Left ventricle myocardium inferior (tissue), 1 donor: ENCODE measurements at regions not wholly inside any gene's neighbourhood (a gene's known extent, or its start where the extent isn't known, plus 50 kb on each side); places are given as distances from the start of the nearest gene placed in this dataset.

Experiments
- DNase-seq: peaks from one replicate; pipeline ENCODE4 v3.0.0-alpha.2; 2020
- H3K27ac ChIP-seq: fragments of 200-600 bp; replicated peaks from 2 replicates; pipeline ENCODE4 v1.8.0; 2021
- H3K27me3 ChIP-seq: fragments of 200-600 bp; 2 replicates; pipeline ENCODE4 v1.8.0; 2021; ENCODE audit warnings: low read depth
- H3K36me3 ChIP-seq: fragments of 200-600 bp; 2 replicates; pipeline ENCODE4 v1.8.0; 2021
- H3K4me1 ChIP-seq: fragments of 200-600 bp; 2 replicates; pipeline ENCODE4 v1.8.0; 2021
- H3K4me3 ChIP-seq: fragments of 200-600 bp; 2 replicates; pipeline ENCODE4 v1.8.0; 2021; ENCODE audit warnings: mild to moderate bottlenecking, moderate library complexity
- H3K9me3 ChIP-seq: fragments of 200-600 bp; replicated peaks from 2 replicates; pipeline ENCODE4 v1.8.0; 2021
- CTCF ChIP-seq: fragments of 200-600 bp; IDR thresholded peaks from 2 replicates; pipeline ENCODE4 v1.8.0; 2021; ENCODE audit warnings: antibody characterized with exemption, mild to moderate bottlenecking, borderline replicate concordance
- intact Hi-C: fragments of 100-400 bp; cut with micrococcal nuclease; formaldehyde crosslinking; loops from one replicate; pipeline ENCODE4 v1.11.0; 2022
- donor health status: DM: no; HTN: yes; CAD: no; lungs with severe emphysema.

GRCh38 chr13:52949742-52950141, 78.9 kb upstream of the OLFM4 start:
- Histone ChIP-seq H3K27ac (peak overlapping the region; percentile 70), H3K4me3 (no peak overlapping the region), H3K36me3 (no peaks in the 10 kb centered on the region), H3K9me3 (no peaks in the 10 kb centered on the region), H3K4me1 (no peaks in the 10 kb centered on the region), H3K27me3 (peaks cover 26% of the 10 kb centered on the region)
- no peak for TF ChIP-seq CTCF
- intact Hi-C loops: no loop called here
- peak; percentile 47 for DNase-seq

GRCh38 chr13:52949044-52949443, 79.6 kb upstream of the OLFM4 start:
- no peak overlapping the region for H3K4me3 ChIP-seq
- TF ChIP-seq CTCF: no peak
- intact Hi-C loops: no loop called here

GRCh38 chr13:52947921-52948373, 80.7 kb upstream of the OLFM4 start:
- no peak overlapping the region for H3K27ac ChIP-seq
- TF ChIP-seq CTCF: no peak
- no peaks in the 10 kb centered on the region for H3K4me1 ChIP-seq
- no peak overlapping the region for H3K4me3 ChIP-seq
- no peak for DNase-seq
- intact Hi-C loops: no loop called here
- no peaks in the 10 kb centered on the region for H3K36me3 ChIP-seq
- H3K27me3 ChIP-seq: peaks cover 33% of the 10 kb centered on the region
- no peaks in the 10 kb centered on the region for H3K9me3 ChIP-seq

More at GRCh38 chr13:52949044-52949443, 79.6 kb upstream of the OLFM4 start:
- Histone ChIP-seq H3K4me1 (no peaks in the 10 kb centered on the region), H3K9me3 (no peaks in the 10 kb centered on the region), H3K36me3 (no peaks in the 10 kb centered on the region), H3K27ac (peak overlapping the region; percentile 70), H3K27me3 (peaks cover 24% of the 10 kb centered on the region)
- no peak for DNase-seq

GRCh38 chr13:52945348-52945747, 83.3 kb upstream of the OLFM4 start:
- intact Hi-C loops: no loop called here

GRCh38 chr13:52944697-52945096, 83.9 kb upstream of the OLFM4 start:
- Histone ChIP-seq H3K36me3 (no peaks in the 10 kb centered on the region), H3K4me3 (no peak overlapping the region), H3K4me1 (no peaks in the 10 kb centered on the region), H3K27me3 (peaks cover 44% of the 10 kb centered on the region), H3K9me3 (no peaks in the 10 kb centered on the region), H3K27ac (no peak overlapping the region)
- intact Hi-C loops: no loop called here
- no peak for TF ChIP-seq CTCF
- DNase-seq: no peak

More at GRCh38 chr13:52945348-52945747, 83.3 kb upstream of the OLFM4 start:
- H3K9me3 ChIP-seq: no peaks in the 10 kb centered on the region
- no peak for TF ChIP-seq CTCF
- H3K36me3 ChIP-seq: no peaks in the 10 kb centered on the region
- H3K4me1 ChIP-seq: no peaks in the 10 kb centered on the region
- H3K27me3 ChIP-seq: peaks cover 37% of the 10 kb centered on the region
- H3K27ac ChIP-seq: no peak overlapping the region
- no peak overlapping the region for H3K4me3 ChIP-seq
- DNase-seq: no peak

GRCh38 chr13:52938065-52938464, 89.6 kb upstream of the PCDH8 start:
- Histone ChIP-seq H3K36me3 (no peaks in the 10 kb centered on the region), H3K9me3 (no peaks in the 10 kb centered on the region), H3K27me3 (peaks cover 45% of the 10 kb centered on the region), H3K4me1 (no peaks in the 10 kb centered on the region), H3K4me3 (no peak overlapping the region), H3K27ac (no peak overlapping the region)
- TF ChIP-seq CTCF: no peak
- intact Hi-C loops: no loop called here
- DNase-seq: no peak
